HepG2 (cell line): ENCODE measurements at regions not wholly inside any gene's neighbourhood (a gene's known extent, or its start where the extent isn't known, plus 50 kb on each side); places are given as distances from the start of the nearest gene placed in this dataset.

Experiments used
- ATRX ChIP-seq: sonication (generic); formaldehyde crosslinking; IDR thresholded peaks from 2 replicates; pipeline ENCODE4 v1.4.0; 2020; ENCODE audit warnings: missing genetic modification reagents, borderline replicate concordance
- GABPB1 ChIP-seq: IDR thresholded peaks from 2 replicates; pipeline ENCODE4 v1.6.1; 2016; ENCODE audit warnings: mild to moderate bottlenecking, missing genetic modification reagents, moderate library complexity, missing compliant biosample characterization
- MBD4 ChIP-seq: IDR thresholded peaks from 2 replicates; pipeline ENCODE4 v1.6.1; 2012; ENCODE audit warnings: low read length, inconsistent platforms, borderline replicate concordance
- RFXAP ChIP-seq: sonication (generic); formaldehyde crosslinking; IDR thresholded peaks from 2 replicates; pipeline ENCODE4 v1.4.0; 2020; ENCODE audit warnings: missing genetic modification reagents, borderline replicate concordance
- SNRNP70 ChIP-seq: fragments of 200-400 bp; formaldehyde crosslinking; IDR thresholded peaks from 2 replicates; pipeline ENCODE4 v1.6.1; 2017; ENCODE audit warnings: mild to moderate bottlenecking, low read depth, low read length, moderate library complexity
- SRSF4 ChIP-seq: fragments of 200-400 bp; formaldehyde crosslinking; IDR thresholded peaks from one replicate; pipeline ENCODE4 v1.6.1; 2018; ENCODE audit warnings: mild to moderate bottlenecking, low read depth, low read length, moderate library complexity; ENCODE audit not compliant: poor library complexity, severe bottlenecking
- ZNF230 ChIP-seq: sonication (generic); formaldehyde crosslinking; IDR thresholded peaks from 2 replicates; pipeline ENCODE4 v1.4.0; 2020; ENCODE audit warnings: mild to moderate bottlenecking, missing genetic modification reagents
- ZNF282 ChIP-seq: fragments of 450-650 bp; IDR thresholded peaks from 2 replicates; pipeline ENCODE4 v1.6.1; 2018; ENCODE audit not compliant: partially characterized antibody
- ZNF292 ChIP-seq: sonication (generic); formaldehyde crosslinking; IDR thresholded peaks from 2 replicates; pipeline ENCODE4 v1.8.1; 2022; ENCODE audit warnings: mild to moderate bottlenecking, low read depth, missing genetic modification reagents, borderline replicate concordance
- ZSCAN12 ChIP-seq: sonication (generic); formaldehyde crosslinking; IDR thresholded peaks from 2 replicates; pipeline ENCODE4 v1.9.0; 2021; ENCODE audit warnings: mild to moderate bottlenecking, missing genetic modification reagents
- ZSCAN30 ChIP-seq: sonication (generic); formaldehyde crosslinking; IDR thresholded peaks from 2 replicates; pipeline ENCODE4 v1.5.0; 2020; ENCODE audit warnings: mild to moderate bottlenecking, missing genetic modification reagents
- TF ChIP-seq, protein P1 (sequence below): sonication (generic); formaldehyde crosslinking; IDR thresholded peaks from 2 replicates; pipeline ENCODE4 v1.4.0; 2020; ENCODE audit warnings: missing genetic modification reagents
- TF ChIP-seq, protein P2 (sequence below): sonication (generic); formaldehyde crosslinking; IDR thresholded peaks from 2 replicates; pipeline ENCODE4 v1.8.0; 2022; ENCODE audit warnings: low read depth, missing genetic modification reagents
- TF ChIP-seq, protein P3 (sequence below): sonication (generic); formaldehyde crosslinking; IDR thresholded peaks from 2 replicates; pipeline ENCODE4 v1.5.0; 2020; ENCODE audit warnings: mild to moderate bottlenecking, missing genetic modification reagents, borderline replicate concordance
- TF ChIP-seq, protein P4 (sequence below): sonication (generic); formaldehyde crosslinking; IDR thresholded peaks from 2 replicates; pipeline ENCODE4 v1.5.0; 2020; ENCODE audit warnings: mild to moderate bottlenecking, missing genetic modification reagents, borderline replicate concordance
- TF ChIP-seq, protein P5 (sequence below): sonication (generic); formaldehyde crosslinking; IDR thresholded peaks from 2 replicates; pipeline ENCODE4 v1.8.0; 2022; ENCODE audit warnings: mild to moderate bottlenecking, missing genetic modification reagents

DNA sequence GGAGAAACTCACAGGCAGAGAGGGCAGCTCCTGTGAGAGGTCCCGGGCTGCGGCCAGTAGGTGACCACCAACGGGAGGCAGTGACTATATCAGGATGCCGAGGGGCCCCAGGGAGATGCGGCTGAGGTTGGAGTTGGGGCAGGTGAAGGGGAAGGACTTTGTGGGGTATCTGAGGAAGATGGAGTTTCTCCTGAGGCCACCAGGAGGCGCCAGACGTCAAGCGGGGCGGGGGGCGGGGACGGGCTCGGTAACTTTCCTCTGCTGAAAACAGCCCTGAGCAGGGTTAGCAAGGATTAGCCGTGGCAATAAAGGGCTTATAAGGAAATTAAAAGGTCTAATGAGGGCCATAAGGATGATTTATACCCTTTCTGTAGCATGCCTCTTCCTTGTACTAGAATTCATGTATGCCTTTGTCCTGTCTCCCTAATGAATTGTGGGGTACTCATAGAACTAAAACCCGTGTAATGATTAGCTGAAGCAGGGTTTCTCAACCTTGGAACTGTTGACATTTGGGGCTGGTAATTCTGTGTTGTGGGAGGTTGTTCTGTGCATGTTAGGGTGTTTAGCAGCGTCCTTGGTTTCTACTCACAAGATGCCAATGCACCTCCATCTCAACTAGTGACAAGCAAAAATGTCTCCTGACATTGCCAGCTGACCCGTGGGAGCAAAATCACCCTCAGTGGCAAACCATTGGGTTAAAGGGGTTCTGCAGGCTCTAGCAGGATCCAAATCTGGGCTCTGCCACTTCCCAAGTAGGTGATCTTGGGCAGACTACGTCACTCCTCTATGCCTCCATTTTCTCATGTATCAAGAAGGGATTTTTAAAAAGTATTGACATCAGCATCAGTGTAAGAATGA is 74.8 kb upstream of the GRIN2A start (continued):
- no peak for TF ChIP-seq SRSF4
- no peak; the same call in 1 of the 2 replicates for TF ChIP-seq GABPB1 (CRISPR knock-in tag)
- TF ChIP-seq, protein P1, sequence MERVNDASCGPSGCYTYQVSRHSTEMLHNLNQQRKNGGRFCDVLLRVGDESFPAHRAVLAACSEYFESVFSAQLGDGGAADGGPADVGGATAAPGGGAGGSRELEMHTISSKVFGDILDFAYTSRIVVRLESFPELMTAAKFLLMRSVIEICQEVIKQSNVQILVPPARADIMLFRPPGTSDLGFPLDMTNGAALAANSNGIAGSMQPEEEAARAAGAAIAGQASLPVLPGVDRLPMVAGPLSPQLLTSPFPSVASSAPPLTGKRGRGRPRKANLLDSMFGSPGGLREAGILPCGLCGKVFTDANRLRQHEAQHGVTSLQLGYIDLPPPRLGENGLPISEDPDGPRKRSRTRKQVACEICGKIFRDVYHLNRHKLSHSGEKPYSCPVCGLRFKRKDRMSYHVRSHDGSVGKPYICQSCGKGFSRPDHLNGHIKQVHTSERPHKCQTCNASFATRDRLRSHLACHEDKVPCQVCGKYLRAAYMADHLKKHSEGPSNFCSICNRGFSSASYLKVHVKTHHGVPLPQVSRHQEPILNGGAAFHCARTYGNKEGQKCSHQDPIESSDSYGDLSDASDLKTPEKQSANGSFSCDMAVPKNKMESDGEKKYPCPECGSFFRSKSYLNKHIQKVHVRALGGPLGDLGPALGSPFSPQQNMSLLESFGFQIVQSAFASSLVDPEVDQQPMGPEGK, result peak; percentile 86
- no peak for TF ChIP-seq SNRNP70
- TF ChIP-seq ZNF292, result peak; percentile 97; the same call in 1 of the 2 replicates
- TF ChIP-seq, protein P2, sequence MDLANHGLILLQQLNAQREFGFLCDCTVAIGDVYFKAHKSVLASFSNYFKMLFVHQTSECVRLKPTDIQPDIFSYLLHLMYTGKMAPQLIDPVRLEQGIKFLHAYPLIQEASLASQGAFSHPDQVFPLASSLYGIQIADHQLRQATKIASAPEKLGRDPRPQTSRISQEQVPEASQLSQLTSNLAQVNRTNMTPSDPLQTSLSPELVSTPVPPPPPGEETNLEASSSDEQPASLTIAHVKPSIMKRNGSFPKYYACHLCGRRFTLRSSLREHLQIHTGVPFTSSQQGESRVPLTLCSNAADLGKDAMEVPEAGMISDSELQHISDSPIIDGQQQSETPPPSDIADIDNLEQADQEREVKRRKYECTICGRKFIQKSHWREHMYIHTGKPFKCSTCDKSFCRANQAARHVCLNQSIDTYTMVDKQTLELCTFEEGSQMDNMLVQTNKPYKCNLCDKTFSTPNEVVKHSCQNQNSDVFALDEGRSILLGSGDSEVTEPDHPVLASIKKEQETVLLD (CRISPR knock-in tag), result no peak
- TF ChIP-seq RFXAP (CRISPR knock-in tag), result peak; percentile 71
- TF ChIP-seq MBD4, result no peak
- TF ChIP-seq ATRX (CRISPR knock-in tag), result no peak
- TF ChIP-seq ZNF282, result no peak
- TF ChIP-seq ZSCAN12 (CRISPR knock-in tag), result no peak
- TF ChIP-seq, protein P3, sequence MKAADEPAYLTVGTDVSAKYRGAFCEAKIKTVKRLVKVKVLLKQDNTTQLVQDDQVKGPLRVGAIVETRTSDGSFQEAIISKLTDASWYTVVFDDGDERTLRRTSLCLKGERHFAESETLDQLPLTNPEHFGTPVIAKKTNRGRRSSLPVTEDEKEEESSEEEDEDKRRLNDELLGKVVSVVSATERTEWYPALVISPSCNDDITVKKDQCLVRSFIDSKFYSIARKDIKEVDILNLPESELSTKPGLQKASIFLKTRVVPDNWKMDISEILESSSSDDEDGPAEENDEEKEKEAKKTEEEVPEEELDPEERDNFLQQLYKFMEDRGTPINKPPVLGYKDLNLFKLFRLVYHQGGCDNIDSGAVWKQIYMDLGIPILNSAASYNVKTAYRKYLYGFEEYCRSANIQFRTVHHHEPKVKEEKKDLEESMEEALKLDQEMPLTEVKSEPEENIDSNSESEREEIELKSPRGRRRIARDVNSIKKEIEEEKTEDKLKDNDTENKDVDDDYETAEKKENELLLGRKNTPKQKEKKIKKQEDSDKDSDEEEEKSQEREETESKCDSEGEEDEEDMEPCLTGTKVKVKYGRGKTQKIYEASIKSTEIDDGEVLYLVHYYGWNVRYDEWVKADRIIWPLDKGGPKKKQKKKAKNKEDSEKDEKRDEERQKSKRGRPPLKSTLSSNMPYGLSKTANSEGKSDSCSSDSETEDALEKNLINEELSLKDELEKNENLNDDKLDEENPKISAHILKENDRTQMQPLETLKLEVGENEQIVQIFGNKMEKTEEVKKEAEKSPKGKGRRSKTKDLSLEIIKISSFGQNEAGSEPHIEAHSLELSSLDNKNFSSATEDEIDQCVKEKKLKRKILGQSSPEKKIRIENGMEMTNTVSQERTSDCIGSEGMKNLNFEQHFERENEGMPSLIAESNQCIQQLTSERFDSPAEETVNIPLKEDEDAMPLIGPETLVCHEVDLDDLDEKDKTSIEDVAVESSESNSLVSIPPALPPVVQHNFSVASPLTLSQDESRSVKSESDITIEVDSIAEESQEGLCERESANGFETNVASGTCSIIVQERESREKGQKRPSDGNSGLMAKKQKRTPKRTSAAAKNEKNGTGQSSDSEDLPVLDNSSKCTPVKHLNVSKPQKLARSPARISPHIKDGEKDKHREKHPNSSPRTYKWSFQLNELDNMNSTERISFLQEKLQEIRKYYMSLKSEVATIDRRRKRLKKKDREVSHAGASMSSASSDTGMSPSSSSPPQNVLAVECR (CRISPR knock-in tag), result peak; percentile 52; the same call in 1 of the 2 replicates
- TF ChIP-seq, protein P4, sequence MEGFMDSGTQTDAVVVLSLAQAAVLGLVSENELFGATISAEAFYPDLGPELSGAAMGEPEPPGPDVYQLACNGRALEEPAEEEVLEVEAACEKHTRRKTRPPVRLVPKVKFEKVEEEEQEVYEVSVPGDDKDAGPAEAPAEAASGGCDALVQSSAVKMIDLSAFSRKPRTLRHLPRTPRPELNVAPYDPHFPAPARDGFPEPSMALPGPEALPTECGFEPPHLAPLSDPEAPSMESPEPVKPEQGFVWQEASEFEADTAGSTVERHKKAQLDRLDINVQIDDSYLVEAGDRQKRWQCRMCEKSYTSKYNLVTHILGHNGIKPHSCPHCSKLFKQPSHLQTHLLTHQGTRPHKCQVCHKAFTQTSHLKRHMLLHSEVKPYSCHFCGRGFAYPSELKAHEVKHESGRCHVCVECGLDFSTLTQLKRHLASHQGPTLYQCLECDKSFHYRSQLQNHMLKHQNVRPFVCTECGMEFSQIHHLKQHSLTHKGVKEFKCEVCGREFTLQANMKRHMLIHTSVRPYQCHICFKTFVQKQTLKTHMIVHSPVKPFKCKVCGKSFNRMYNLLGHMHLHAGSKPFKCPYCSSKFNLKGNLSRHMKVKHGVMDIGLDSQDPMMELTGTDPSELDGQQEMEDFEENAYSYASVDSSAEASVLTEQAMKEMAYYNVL (CRISPR knock-in tag), result no peak; the same call in 1 of the 2 replicates
- TF ChIP-seq, protein P5, sequence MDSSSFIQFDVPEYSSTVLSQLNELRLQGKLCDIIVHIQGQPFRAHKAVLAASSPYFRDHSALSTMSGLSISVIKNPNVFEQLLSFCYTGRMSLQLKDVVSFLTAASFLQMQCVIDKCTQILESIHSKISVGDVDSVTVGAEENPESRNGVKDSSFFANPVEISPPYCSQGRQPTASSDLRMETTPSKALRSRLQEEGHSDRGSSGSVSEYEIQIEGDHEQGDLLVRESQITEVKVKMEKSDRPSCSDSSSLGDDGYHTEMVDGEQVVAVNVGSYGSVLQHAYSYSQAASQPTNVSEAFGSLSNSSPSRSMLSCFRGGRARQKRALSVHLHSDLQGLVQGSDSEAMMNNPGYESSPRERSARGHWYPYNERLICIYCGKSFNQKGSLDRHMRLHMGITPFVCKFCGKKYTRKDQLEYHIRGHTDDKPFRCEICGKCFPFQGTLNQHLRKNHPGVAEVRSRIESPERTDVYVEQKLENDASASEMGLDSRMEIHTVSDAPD (CRISPR knock-in tag), result no peak
- peak; percentile 70; the same call in 1 of the 2 replicates for TF ChIP-seq ZNF230 (CRISPR knock-in tag)
- no peak; the same call in 1 of the 2 replicates for TF ChIP-seq ZSCAN30 (CRISPR knock-in tag)
